OCI-LY1 (cell line): ENCODE measurements at regions not wholly inside any gene's neighbourhood (a gene's known extent, or its start where the extent isn't known, plus 50 kb on each side); places are given as distances from the start of the nearest gene placed in this dataset.

Experiments
- H2AFZ ChIP-seq: fragments of 200-600 bp; sonication (generic), shearing (Covaris generic); 2 replicates; pipeline ENCODE4 v1.6.0; 2014; ENCODE audit warnings: antibody characterized with exemption, mild to moderate bottlenecking, low read length
- H3F3A ChIP-seq: fragments of 200-600 bp; sonication (generic), shearing (Covaris generic); 2 replicates; pipeline ENCODE4 v1.6.0; 2014; ENCODE audit warnings: mild to moderate bottlenecking, antibody characterized with exemption, low read length, moderate library complexity; ENCODE audit not compliant: insufficient read depth
- H3K27ac ChIP-seq: fragments of 200-600 bp; sonication (generic); 2 replicates; pipeline ENCODE4 v1.5.1; 2014; ENCODE audit warnings: low read length, mixed run types, mild to moderate bottlenecking, low read depth; ENCODE audit not compliant: poor library complexity, severe bottlenecking
- H3K27me3 ChIP-seq: fragments of 200-600 bp; sonication (generic); 2 replicates; pipeline ENCODE4 v1.6.0; 2014; ENCODE audit warnings: antibody characterized with exemption, mild to moderate bottlenecking, low read length, moderate library complexity; ENCODE audit not compliant: insufficient read depth
- H3K36me3 ChIP-seq: fragments of 200-600 bp; sonication (generic); 2 replicates; pipeline ENCODE4 v1.6.1; 2014; ENCODE audit warnings: mild to moderate bottlenecking, antibody characterized with exemption, low read length, moderate library complexity, mixed read lengths; ENCODE audit not compliant: insufficient read depth
- H3K4me1 ChIP-seq: fragments of 200-600 bp; sonication (generic); 2 replicates; pipeline ENCODE4 v1.5.1; 2014; ENCODE audit warnings: mild to moderate bottlenecking, low read length, moderate library complexity; ENCODE audit not compliant: insufficient read depth, severe bottlenecking
- H3K4me2 ChIP-seq: fragments of 200-600 bp; sonication (generic), shearing (Covaris generic); 2 replicates; pipeline ENCODE4 v1.6.1; 2014; ENCODE audit warnings: low read length
- H3K4me3 ChIP-seq: fragments of 200-600 bp; sonication (generic); 2 replicates; pipeline ENCODE4 v1.5.1; 2014; ENCODE audit warnings: low read length, low read depth, mild to moderate bottlenecking, mixed read lengths; ENCODE audit not compliant: poor library complexity, severe bottlenecking
- H3K79me2 ChIP-seq: fragments of 200-600 bp; shearing (Covaris generic); 2 replicates; pipeline ENCODE4 v1.6.1; 2016; ENCODE audit warnings: mixed run types, low read length, mixed read lengths; ENCODE audit not compliant: insufficient read depth
- H3K9ac ChIP-seq: fragments of 200-600 bp; sonication (generic), shearing (Covaris generic); 2 replicates; pipeline ENCODE4 v1.6.1; 2014; ENCODE audit warnings: mild to moderate bottlenecking, low read length, mixed read lengths
- H3K9me2 ChIP-seq: fragments of 200-600 bp; sonication (generic), shearing (Covaris generic); 2 replicates; pipeline ENCODE4 v1.6.1; 2014; ENCODE audit warnings: low read depth, mild to moderate bottlenecking, low read length, mixed read lengths
- H3K9me3 ChIP-seq: fragments of 200-600 bp; shearing (Covaris generic); 2 replicates; pipeline ENCODE4 v1.6.1; 2014; ENCODE audit warnings: low read length, mixed read lengths
- H4K20me1 ChIP-seq: fragments of 200-600 bp; sonication (generic), shearing (Covaris generic); 2 replicates; pipeline ENCODE4 v1.6.0; 2016; ENCODE audit warnings: mild to moderate bottlenecking, low read length; ENCODE audit not compliant: insufficient read depth
- EZH2 ChIP-seq: fragments of 200-600 bp; sonication (generic), shearing (Covaris generic); IDR thresholded peaks from 2 replicates; pipeline ENCODE4 v1.8.0; 2017; ENCODE audit warnings: borderline replicate concordance, mixed run types, mild to moderate bottlenecking, antibody characterized with exemption, low read length, moderate library complexity, mixed read lengths
- TF ChIP-seq, protein P1 (sequence below): fragments of 200-600 bp; sonication (generic), shearing (Covaris generic); IDR thresholded peaks from 2 replicates; pipeline ENCODE4 v1.5.1; 2017; ENCODE audit warnings: mild to moderate bottlenecking, antibody characterized with exemption, low read length, moderate library complexity, mixed read lengths

DNA sequence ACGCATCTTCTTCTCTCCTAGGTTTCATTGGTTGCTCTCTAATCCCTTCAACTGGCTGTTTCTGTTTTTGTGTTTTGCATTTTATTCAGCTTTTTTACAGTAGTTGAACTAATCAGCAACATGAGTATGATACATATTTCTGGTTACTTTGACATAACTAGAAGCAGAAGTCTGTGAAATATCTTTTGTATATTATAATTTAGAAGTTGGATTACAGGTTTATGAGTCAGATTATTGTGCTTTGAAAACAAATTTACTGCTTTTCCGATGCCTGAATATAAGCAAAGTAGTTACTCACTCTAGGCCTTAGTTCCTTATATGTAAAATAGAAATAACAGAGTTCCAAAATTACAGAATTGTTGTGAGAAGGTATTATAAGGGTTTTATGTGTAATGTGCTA is 96.2 kb upstream of the MEOX2 start:
- Histone ChIP-seq H3K9me3 (no peaks in the 10 kb centered on the region), H3K36me3 (no peaks in the 10 kb centered on the region), H3K4me2 (no peak overlapping the region), H3K4me3 (no peak overlapping the region), H3K27ac (no peak overlapping the region), H3K4me1 (no peaks in the 10 kb centered on the region), H3K9ac (no peak overlapping the region), H3K79me2 (no peaks in the 10 kb centered on the region), H2AFZ (no peak overlapping the region), H3K27me3 (no peaks in the 10 kb centered on the region), H3K9me2 (no peaks in the 10 kb centered on the region), H4K20me1 (no peaks in the 10 kb centered on the region), H3F3A (no peaks in the 10 kb centered on the region)
- TF ChIP-seq EZH2, result no peak
- TF ChIP-seq, protein P1, sequence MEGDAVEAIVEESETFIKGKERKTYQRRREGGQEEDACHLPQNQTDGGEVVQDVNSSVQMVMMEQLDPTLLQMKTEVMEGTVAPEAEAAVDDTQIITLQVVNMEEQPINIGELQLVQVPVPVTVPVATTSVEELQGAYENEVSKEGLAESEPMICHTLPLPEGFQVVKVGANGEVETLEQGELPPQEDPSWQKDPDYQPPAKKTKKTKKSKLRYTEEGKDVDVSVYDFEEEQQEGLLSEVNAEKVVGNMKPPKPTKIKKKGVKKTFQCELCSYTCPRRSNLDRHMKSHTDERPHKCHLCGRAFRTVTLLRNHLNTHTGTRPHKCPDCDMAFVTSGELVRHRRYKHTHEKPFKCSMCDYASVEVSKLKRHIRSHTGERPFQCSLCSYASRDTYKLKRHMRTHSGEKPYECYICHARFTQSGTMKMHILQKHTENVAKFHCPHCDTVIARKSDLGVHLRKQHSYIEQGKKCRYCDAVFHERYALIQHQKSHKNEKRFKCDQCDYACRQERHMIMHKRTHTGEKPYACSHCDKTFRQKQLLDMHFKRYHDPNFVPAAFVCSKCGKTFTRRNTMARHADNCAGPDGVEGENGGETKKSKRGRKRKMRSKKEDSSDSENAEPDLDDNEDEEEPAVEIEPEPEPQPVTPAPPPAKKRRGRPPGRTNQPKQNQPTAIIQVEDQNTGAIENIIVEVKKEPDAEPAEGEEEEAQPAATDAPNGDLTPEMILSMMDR, result no peak

DNA sequence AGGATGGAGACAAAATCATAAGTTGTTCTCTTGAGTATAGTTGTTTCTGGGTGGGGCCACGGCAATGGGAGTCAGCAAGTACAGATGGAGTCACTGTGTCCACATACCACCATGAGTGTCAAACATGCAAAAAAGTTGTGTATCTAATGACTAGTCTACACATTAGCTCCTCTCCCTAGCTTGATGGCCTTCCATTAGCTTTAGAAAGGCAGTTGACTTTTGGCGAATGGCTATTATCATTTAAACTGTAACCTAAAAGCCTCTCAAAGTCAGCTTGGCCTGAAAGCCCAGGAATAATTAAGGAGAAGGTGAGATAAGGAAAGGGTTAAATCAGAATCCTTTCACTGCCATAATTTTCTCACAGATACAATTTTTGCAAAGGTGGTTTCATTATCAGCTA is 95.5 kb upstream of the MEOX2 start:
- Histone ChIP-seq H3F3A (no peaks in the 10 kb centered on the region), H3K36me3 (no peaks in the 10 kb centered on the region), H3K9me3 (no peaks in the 10 kb centered on the region), H2AFZ (no peak overlapping the region), H3K27me3 (no peaks in the 10 kb centered on the region), H3K79me2 (no peaks in the 10 kb centered on the region), H3K9ac (no peak overlapping the region), H4K20me1 (no peaks in the 10 kb centered on the region), H3K4me2 (no peak overlapping the region), H3K9me2 (no peaks in the 10 kb centered on the region), H3K4me1 (no peaks in the 10 kb centered on the region), H3K4me3 (no peak overlapping the region), H3K27ac (no peak overlapping the region)
- TF ChIP-seq, protein P1, result no peak
- no peak for TF ChIP-seq EZH2

DNA sequence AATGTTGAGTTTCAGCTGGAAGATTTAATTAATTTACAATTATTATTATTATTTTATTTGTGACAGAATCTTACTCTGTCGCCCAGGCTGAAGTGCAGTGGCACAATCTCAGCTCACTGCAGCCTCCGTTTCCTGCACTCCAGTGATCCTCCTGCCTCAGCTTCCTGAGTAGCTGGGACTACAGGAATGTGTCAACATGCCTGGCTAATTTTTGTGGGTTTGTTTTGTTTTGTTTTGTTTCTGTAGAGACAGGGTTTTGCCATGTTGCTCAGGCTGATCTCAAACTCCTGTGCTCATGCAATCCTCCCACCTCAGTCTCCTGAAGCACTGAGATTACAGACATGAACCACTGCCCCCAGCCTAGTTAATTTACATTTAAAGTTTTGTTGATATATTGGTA is 93.8 kb upstream of the MEOX2 start:
- no peaks in the 10 kb centered on the region for H3K9me3 ChIP-seq
- no peak overlapping the region for H3K9ac ChIP-seq
- H2AFZ ChIP-seq, result no peak overlapping the region
- no peak overlapping the region for H3K4me3 ChIP-seq
- H3K4me1 ChIP-seq, result no peaks in the 10 kb centered on the region
- TF ChIP-seq, protein P1, result no peak
- TF ChIP-seq EZH2, result no peak
- no peak overlapping the region for H3K27ac ChIP-seq
- no peaks in the 10 kb centered on the region for H3K27me3 ChIP-seq
- 0 out of 2 replicates have a peak, but pooled peaks cover 3% of the 10 kb centered on the region for H4K20me1 ChIP-seq
- H3F3A ChIP-seq, result no peaks in the 10 kb centered on the region
- no peaks in the 10 kb centered on the region for H3K36me3 ChIP-seq
- H3K9me2 ChIP-seq, result no peaks in the 10 kb centered on the region
- no peaks in the 10 kb centered on the region for H3K79me2 ChIP-seq
- H3K4me2 ChIP-seq, result no peak overlapping the region
